Nephron progenitor cell (in vitro differentiated cells): ENCODE measurements at regions not wholly inside any gene's neighbourhood (a gene's known extent, or its start where the extent isn't known, plus 50 kb on each side); places are given as distances from the start of the nearest gene placed in this dataset.

Experiments used
- DNase-seq: peaks from one replicate; pipeline ENCODE4 v3.0.0; 2021
- H3K27ac Mint-ChIP-seq: 2 replicates; pipeline ENCODE4 v1.8.0; 2021; ENCODE audit warnings: mild to moderate bottlenecking, moderate library complexity, mixed read lengths
- H3K27me3 Mint-ChIP-seq: 2 replicates; pipeline ENCODE4 v1.8.0; 2021; ENCODE audit warnings: mild to moderate bottlenecking, low read depth, mixed read lengths; ENCODE audit not compliant: poor library complexity
- H3K36me3 Mint-ChIP-seq: 2 replicates; pipeline ENCODE4 v1.8.0; 2021; ENCODE audit warnings: low read depth, mixed read lengths
- H3K4me1 Mint-ChIP-seq: 2 replicates; pipeline ENCODE4 v1.8.0; 2021; ENCODE audit warnings: mixed read lengths
- H3K4me3 Mint-ChIP-seq: 2 replicates; pipeline ENCODE4 v1.8.0; 2021; ENCODE audit warnings: mild to moderate bottlenecking, moderate library complexity, mixed read lengths
- H3K9me3 Mint-ChIP-seq: 2 replicates; pipeline ENCODE4 v1.8.0; 2021; ENCODE audit warnings: mild to moderate bottlenecking, moderate library complexity, mixed read lengths
- CTCF ChIP-seq: fragments of 200-600 bp; sonication (generic); IDR thresholded peaks from 2 replicates; pipeline ENCODE4 v1.5.0; 2021; ENCODE audit warnings: antibody characterized with exemption

DNA sequence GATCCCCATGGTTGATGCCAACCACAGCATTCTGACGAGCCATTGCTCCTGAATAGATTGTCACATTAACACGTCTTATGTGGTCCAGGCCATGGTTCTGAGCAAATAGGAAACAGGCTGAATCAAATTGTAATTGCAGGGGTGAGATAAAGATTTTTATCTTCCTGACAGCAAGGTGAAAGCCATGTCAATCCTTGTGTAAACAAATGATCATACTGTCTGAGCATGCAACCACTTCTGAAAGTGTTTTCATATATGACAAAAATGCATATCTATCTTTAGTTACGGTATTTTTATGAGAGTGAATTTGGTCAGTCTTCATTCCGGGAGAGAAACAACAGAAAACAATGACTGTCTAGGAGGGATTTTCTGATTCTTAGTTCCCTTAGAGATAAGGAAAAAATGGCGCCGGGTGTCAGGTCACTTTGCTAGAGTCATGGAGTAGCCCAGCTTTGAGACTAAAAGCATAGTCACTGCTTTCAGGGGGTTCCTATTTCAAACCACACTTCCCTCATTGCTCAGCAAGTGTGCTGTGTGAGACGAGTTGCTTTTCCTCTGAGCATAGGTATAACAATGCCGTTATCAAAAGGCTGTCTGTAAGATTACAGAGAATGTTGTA is 958.9 kb downstream of the DCDC2C start:
- no peak for DNase-seq
- H3K4me1 Mint-ChIP-seq: no peaks in the 10 kb centered on the region
- H3K9me3 Mint-ChIP-seq: peaks cover 5% of the 10 kb centered on the region
- H3K4me3 Mint-ChIP-seq: no peak overlapping the region
- no peak for TF ChIP-seq CTCF
- H3K36me3 Mint-ChIP-seq: no peaks in the 10 kb centered on the region
- no peaks in the 10 kb centered on the region for H3K27me3 Mint-ChIP-seq
- no peak overlapping the region for H3K27ac Mint-ChIP-seq

GRCh38 chr2:4668381-4668780 is 965.0 kb downstream of the DCDC2C start:
- DNase-seq: no peak

GRCh38 chr2:4670331-4670730 is 967.0 kb downstream of the DCDC2C start:
- DNase-seq: no peak
- Mint-ChIP-seq H3K4me1 (no peaks in the 10 kb centered on the region), H3K9me3 (peaks cover 11% of the 10 kb centered on the region), H3K27ac (no peak overlapping the region), H3K36me3 (no peaks in the 10 kb centered on the region), H3K27me3 (no peaks in the 10 kb centered on the region), H3K4me3 (no peak overlapping the region)
- no peak for TF ChIP-seq CTCF

More at GRCh38 chr2:4668381-4668780, 965.0 kb downstream of the DCDC2C start:
- TF ChIP-seq CTCF: no peak
- H3K36me3 Mint-ChIP-seq: no peaks in the 10 kb centered on the region
- peaks cover 11% of the 10 kb centered on the region for H3K9me3 Mint-ChIP-seq
- H3K4me3 Mint-ChIP-seq: no peak overlapping the region
- no peaks in the 10 kb centered on the region for H3K27me3 Mint-ChIP-seq
- H3K27ac Mint-ChIP-seq: no peak overlapping the region
- no peaks in the 10 kb centered on the region for H3K4me1 Mint-ChIP-seq

- TF ChIP-seq CTCF: no peak
- Mint-ChIP-seq H3K27me3 (no peaks in the 10 kb centered on the region), H3K36me3 (no peaks in the 10 kb centered on the region), H3K9me3 (peaks cover 6% of the 10 kb centered on the region), H3K4me1 (no peaks in the 10 kb centered on the region), H3K27ac (no peak overlapping the region), H3K4me3 (no peak overlapping the region)
- no peak for DNase-seq
These were observed 969.7 kb downstream of the DCDC2C start for GRCh38 chr2:4673025-4673489.

- no peaks in the 10 kb centered on the region for H3K27me3 Mint-ChIP-seq
- no peak for DNase-seq
These were observed 970.6 kb downstream of the DCDC2C start for GRCh38 chr2:4674007-4674406.

More at GRCh38 chr2:4674007-4674406, 970.6 kb downstream of the DCDC2C start:
- no peak for TF ChIP-seq CTCF
- peaks cover 4% of the 10 kb centered on the region for H3K4me1 Mint-ChIP-seq
- H3K9me3 Mint-ChIP-seq: peaks cover 6% of the 10 kb centered on the region
- H3K36me3 Mint-ChIP-seq: no peaks in the 10 kb centered on the region
- H3K27ac Mint-ChIP-seq: no peak overlapping the region
- H3K4me3 Mint-ChIP-seq: no peak overlapping the region
